ENCODE measurements at regions not wholly inside any gene's neighbourhood (a gene's known extent, or its start where the extent isn't known, plus 50 kb on each side); places are given as distances from the start of the nearest gene placed in this dataset.
A peak's percentile ranks its signal among the peaks of the same experiment; 100 is the strongest.

DNA sequence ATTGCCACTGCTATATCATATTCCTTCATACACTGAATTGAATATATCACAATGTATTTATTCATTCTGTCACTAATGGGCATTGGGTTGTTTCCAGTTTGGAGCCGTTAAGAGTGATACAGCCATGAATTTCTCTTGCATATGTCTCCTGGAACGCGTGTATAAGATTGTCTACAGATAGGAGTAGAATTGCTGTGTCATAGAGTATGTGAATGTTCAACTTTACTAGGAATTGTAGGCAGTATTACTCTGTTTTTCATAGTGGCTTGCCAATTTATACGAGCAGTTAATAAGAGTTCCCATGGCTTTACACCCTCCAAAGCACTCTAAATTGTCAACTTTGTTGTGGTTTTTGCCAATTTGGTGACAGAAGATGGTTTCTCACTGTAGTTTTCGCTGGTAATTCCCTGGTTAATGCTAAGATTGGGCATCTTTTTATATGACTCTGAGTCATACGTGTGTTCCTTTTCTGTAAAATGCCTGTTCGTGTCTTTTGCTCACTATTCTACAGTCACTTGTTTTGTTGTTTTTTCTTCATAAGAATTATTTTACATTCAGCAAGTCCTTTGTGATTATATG is 136.1 kb upstream of the LIPC start:
- Mint-ChIP-seq H3K4me1 (ENCODE audit: low read depth in 2 of 2) (peaks cover 29 to 44% of the 10 kb centered on the region in 2 donors), H3K36me3 (peaks cover 16% of the 10 kb centered on the region), H3K9me3 (no peaks in the 10 kb centered on the region), H3K27me3 (peaks cover 0 to 5% of the 10 kb centered on the region in 2 donors), H3K27ac (no peak overlapping the region), H3K4me3 (no peak overlapping the region)
- DNase-seq (ENCODE audit: low spot score) (no peak), ATAC-seq (no peak)

DNA sequence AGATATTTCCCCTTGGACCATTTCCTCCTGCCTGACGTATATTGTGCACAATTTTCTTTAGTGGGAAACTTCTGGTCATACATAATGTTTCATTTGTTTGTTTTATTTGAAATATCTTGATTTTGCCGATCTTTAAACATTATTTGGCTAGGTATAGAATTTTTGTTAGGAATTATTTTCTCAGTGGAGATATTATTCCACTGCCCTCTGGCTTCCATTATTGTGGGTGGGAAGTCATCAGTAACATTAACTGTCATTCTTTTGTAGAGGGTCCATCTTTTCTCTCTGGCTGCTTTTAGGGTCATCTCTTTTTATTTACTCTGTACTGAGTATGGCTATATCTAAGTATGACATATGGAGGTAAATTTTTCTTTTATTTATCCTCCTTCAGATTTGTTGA is 135.5 kb upstream of the LIPC start:
- DNase-seq (ENCODE audit: low spot score) (no peak), ATAC-seq (no peak)
- H3K4me1 Mint-ChIP-seq (ENCODE audit: low read depth in 2 of 2), result peaks cover 26 to 42% of the 10 kb centered on the region in 2 donors
- H3K9me3 Mint-ChIP-seq, result no peaks in the 10 kb centered on the region
- peaks cover 0 to 5% of the 10 kb centered on the region in 2 donors for H3K27me3 Mint-ChIP-seq
- H3K4me3 Mint-ChIP-seq, result peak overlapping the region; percentile 9
- H3K27ac Mint-ChIP-seq, result no peak overlapping the region
- peaks cover 16% of the 10 kb centered on the region for H3K36me3 Mint-ChIP-seq

GRCh38 chr15:58297639-58298038 is 134.2 kb upstream of the LIPC start:
- Mint-ChIP-seq H3K4me3 (no peak overlapping the region), H3K36me3 (peaks cover 16% of the 10 kb centered on the region), H3K9me3 (no peaks in the 10 kb centered on the region), H3K27ac (no peak overlapping the region), H3K4me1 (ENCODE audit: low read depth in 2 of 2) (peaks cover 17 to 35% of the 10 kb centered on the region in 2 donors), H3K27me3 (peaks cover 0 to 5% of the 10 kb centered on the region in 2 donors)
- no peak for DNase-seq (ENCODE audit: low spot score)
- ATAC-seq, result no peak

DNA sequence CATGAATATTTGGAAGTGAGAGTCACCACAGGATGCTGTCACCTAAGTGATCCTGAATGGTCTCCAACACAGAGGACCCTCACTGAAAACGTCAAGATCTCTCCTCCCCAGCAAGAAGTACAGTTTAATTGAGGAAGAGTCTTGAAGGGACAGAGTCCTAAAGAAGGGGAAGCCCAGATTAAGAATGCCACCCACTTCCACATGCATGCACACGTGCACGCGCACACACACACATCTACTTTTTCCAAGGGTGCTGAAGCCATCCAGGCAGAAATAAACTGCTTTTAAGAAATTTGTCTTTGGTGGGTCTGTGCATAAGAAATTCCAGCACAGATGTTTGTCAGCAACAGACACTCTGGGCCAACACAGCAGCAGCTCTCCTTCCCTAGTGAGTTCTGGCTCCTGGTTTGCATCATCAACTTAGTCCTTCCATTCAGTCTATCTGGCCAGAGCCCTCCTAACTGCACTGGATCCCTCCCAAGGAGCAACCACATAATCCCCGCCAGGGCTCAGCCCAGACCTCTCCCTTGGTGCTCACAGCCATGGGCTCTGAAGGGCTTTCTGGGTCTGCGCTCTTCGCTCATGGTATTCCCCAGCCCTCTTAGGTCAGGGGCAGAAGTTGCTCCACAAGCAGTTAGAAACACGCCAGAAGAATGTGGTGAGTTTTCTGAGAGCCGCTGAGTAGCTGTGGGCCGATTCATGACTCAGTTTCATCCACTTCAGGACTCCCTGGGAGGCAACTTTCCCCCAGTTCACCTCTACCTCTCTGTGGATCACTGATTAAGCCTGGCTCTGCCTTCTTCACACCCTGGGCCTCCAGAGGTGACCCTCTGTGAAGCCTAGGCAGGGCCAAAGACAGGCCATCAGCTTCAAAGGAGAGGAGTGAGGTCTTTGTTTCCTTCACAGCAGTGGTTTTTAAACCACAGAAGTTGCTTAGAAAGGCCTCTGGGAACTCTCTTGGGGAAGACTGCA is 132.6 kb upstream of the LIPC start:
- ATAC-seq (no peak), DNase-seq (ENCODE audit: low spot score) (no peak)
- Mint-ChIP-seq H3K4me1 (ENCODE audit: low read depth in 2 of 2) (peaks cover 17 to 28% of the 10 kb centered on the region in 2 donors), H3K27ac (no peak overlapping the region), H3K36me3 (peaks cover 16% of the 10 kb centered on the region), H3K9me3 (no peaks in the 10 kb centered on the region), H3K4me3 (no peak overlapping the region), H3K27me3 (peaks cover 0 to 5% of the 10 kb centered on the region in 2 donors)

DNA sequence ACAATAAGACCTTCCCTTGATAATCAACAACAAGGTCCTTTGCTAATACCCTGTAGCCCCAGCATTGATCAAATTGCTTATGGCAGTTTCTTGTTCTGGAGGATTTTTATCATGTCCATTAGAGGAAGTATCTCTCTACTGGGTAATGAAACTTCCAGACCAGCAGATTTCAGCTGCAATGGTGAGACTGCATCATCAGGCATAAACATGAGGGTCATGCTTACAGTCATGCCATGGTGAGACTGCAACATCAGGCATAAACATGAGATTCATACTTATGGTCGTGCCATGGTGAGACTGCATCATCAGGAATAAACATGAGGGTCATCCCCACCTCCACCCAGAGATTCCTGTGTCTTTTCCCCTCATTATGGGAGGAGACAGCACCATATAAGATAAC is 129.0 kb upstream of the LIPC start:
- no peak for ATAC-seq
- Mint-ChIP-seq H3K4me1 (ENCODE audit: low read depth in 2 of 2) (peaks cover 6 to 14% of the 10 kb centered on the region in 2 donors), H3K36me3 (peaks cover 4% of the 10 kb centered on the region), H3K9me3 (no peaks in the 10 kb centered on the region), H3K27me3 (peaks cover 0 to 5% of the 10 kb centered on the region in 2 donors), H3K4me3 (no peak overlapping the region), H3K27ac (no peak overlapping the region)
- DNase-seq (ENCODE audit: low spot score), result no peak

- DNase-seq (ENCODE audit: low spot score), result no peak
- H3K4me3 Mint-ChIP-seq, result no peak overlapping the region
- no peak for ATAC-seq
- H3K4me1 Mint-ChIP-seq (ENCODE audit: low read depth in 2 of 2), result peaks cover 6 to 14% of the 10 kb centered on the region in 2 donors
- no peaks in the 10 kb centered on the region for H3K9me3 Mint-ChIP-seq
- peaks cover 0 to 5% of the 10 kb centered on the region in 2 donors for H3K27me3 Mint-ChIP-seq
- H3K36me3 Mint-ChIP-seq, result peaks cover 4% of the 10 kb centered on the region
- H3K27ac Mint-ChIP-seq, result no peak overlapping the region
Observed at GRCh38 chr15:58303236-58303635, 128.6 kb upstream of the LIPC start.

- ATAC-seq (no peak), DNase-seq (ENCODE audit: low spot score) (no peak)
- Mint-ChIP-seq H3K36me3 (no peaks in the 10 kb centered on the region), H3K27ac (no peak overlapping the region), H3K4me1 (ENCODE audit: low read depth in 2 of 2) (peaks cover 6 to 11% of the 10 kb centered on the region in 2 donors), H3K9me3 (no peaks in the 10 kb centered on the region), H3K4me3 (no peak overlapping the region), H3K27me3 (no peaks in the 10 kb centered on the region)
Observed at GRCh38 chr15:58306591-58307312, 125.0 kb upstream of the LIPC start.

- Mint-ChIP-seq H3K27me3 (no peaks in the 10 kb centered on the region), H3K36me3 (no peaks in the 10 kb centered on the region), H3K27ac (no peak overlapping the region), H3K4me1 (ENCODE audit: low read depth in 2 of 2) (peaks cover 7 to 8% of the 10 kb centered on the region in 2 donors), H3K9me3 (no peaks in the 10 kb centered on the region), H3K4me3 (no peak overlapping the region)
- ATAC-seq (no peak), DNase-seq (ENCODE audit: low spot score) (no peak)
Observed at GRCh38 chr15:58307313-58307961, 124.4 kb upstream of the LIPC start.

GRCh38 chr15:58308742-58309355 is 122.9 kb upstream of the LIPC start:
- H3K27ac Mint-ChIP-seq, result no peak overlapping the region
- no peaks in the 10 kb centered on the region for H3K9me3 Mint-ChIP-seq
- no peaks in the 10 kb centered on the region for H3K27me3 Mint-ChIP-seq
- DNase-seq (ENCODE audit: low spot score) (no peak), ATAC-seq (no peak)
- H3K4me3 Mint-ChIP-seq, result no peak overlapping the region
- no peaks in the 10 kb centered on the region for H3K36me3 Mint-ChIP-seq
- H3K4me1 Mint-ChIP-seq (ENCODE audit: low read depth in 2 of 2), result peaks cover 16 to 18% of the 10 kb centered on the region in 2 donors

- H3K4me3 Mint-ChIP-seq, result no peak overlapping the region
- no peaks in the 10 kb centered on the region for H3K27me3 Mint-ChIP-seq
- H3K27ac Mint-ChIP-seq, result no peak overlapping the region
- ATAC-seq (no peak), DNase-seq (ENCODE audit: low spot score) (no peak)
- no peaks in the 10 kb centered on the region for H3K36me3 Mint-ChIP-seq
- H3K9me3 Mint-ChIP-seq, result no peaks in the 10 kb centered on the region
- peaks cover 27 to 32% of the 10 kb centered on the region in 2 donors for H3K4me1 Mint-ChIP-seq (ENCODE audit: low read depth in 2 of 2)
Observed at GRCh38 chr15:58309963-58310928, 121.5 kb upstream of the LIPC start.

DNA sequence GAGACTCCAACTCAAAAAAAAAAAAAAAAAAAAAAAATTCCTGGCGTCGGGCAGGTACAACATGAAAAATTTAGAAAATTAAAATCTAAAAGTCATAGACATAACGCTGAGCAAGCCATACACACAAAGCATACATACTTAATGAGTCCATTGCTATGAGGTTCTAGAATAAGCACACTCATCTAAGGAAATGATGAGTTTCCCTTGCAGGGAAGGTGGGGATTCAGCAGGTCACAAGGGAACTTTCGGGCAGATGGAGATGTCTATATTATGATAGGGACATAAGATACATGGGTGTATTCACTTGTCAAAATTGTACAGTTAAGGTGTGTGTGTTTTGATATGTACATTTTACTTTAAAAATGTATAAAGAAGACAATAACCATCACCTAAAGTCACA is 120.2 kb upstream of the LIPC start:
- DNase-seq (ENCODE audit: low spot score) (no peak), ATAC-seq (no peak)
- no peaks in the 10 kb centered on the region for H3K27me3 Mint-ChIP-seq

GRCh38 chr15:58312031-58312430 is 119.8 kb upstream of the LIPC start:
- Mint-ChIP-seq H3K4me3 (no peak overlapping the region), H3K27ac (no peak overlapping the region), H3K27me3 (no peaks in the 10 kb centered on the region), H3K9me3 (no peaks in the 10 kb centered on the region), H3K36me3 (no peaks in the 10 kb centered on the region), H3K4me1 (ENCODE audit: low read depth in 2 of 2) (peaks cover 34 to 37% of the 10 kb centered on the region in 2 donors)
- DNase-seq (ENCODE audit: low spot score) (no peak), ATAC-seq (no peak)

More for the DNA sequence above, 120.2 kb upstream of the LIPC start:
- Mint-ChIP-seq H3K4me1 (ENCODE audit: low read depth in 2 of 2) (peaks cover 30 to 41% of the 10 kb centered on the region in 2 donors), H3K4me3 (no peak overlapping the region), H3K9me3 (no peaks in the 10 kb centered on the region), H3K27ac (no peak overlapping the region), H3K36me3 (no peaks in the 10 kb centered on the region)
